NCI-H2227 treated with DMSO at 0.1 percent for 48 hours (cell line): ENCODE measurements at regions not wholly inside any gene's neighbourhood (a gene's known extent, or its start where the extent isn't known, plus 50 kb on each side); places are given as distances from the start of the nearest gene placed in this dataset.
A peak's percentile ranks its signal among the peaks of the same experiment; 100 is the strongest.

Experiments used
- DNase-seq: peaks from one replicate; lab custom pipeline; 2025; lab: John Stamatoyannopoulos, UW

GRCh38 chr3:176714034-176714433 is 483.2 kb downstream of the TBL1XR1 start:
- DNase-seq: no peak

- DNase-seq: no peak
Measured at GRCh38 chr3:176712191-176712590, 485.1 kb downstream of the TBL1XR1 start.

GRCh38 chr3:176699288-176699687 is 498.0 kb downstream of the TBL1XR1 start:
- no peak for DNase-seq

GRCh38 chr3:176697284-176697889 is 499.9 kb downstream of the TBL1XR1 start:
- no peak for DNase-seq

GRCh38 chr3:176696816-176697215 is 500.5 kb downstream of the TBL1XR1 start:
- no peak for DNase-seq

- no peak for DNase-seq
Measured at GRCh38 chr3:176692966-176693785, 504.1 kb downstream of the TBL1XR1 start.

GRCh38 chr3:176692199-176692965 is 504.9 kb downstream of the TBL1XR1 start:
- DNase-seq: no peak

GRCh38 chr3:176690083-176690869 is 507.0 kb downstream of the TBL1XR1 start:
- no peak for DNase-seq

GRCh38 chr3:176687754-176688153 is 509.5 kb downstream of the TBL1XR1 start:
- DNase-seq: no peak

GRCh38 chr3:176683382-176683781 is 513.9 kb downstream of the TBL1XR1 start:
- DNase-seq: no peak

GRCh38 chr3:176663837-176664831 is 533.1 kb downstream of the TBL1XR1 start:
- DNase-seq: peak; percentile 44

- DNase-seq: no peak
Measured at GRCh38 chr3:176663387-176663786, 533.9 kb downstream of the TBL1XR1 start.

- no peak for DNase-seq
Measured at GRCh38 chr3:176661432-176661964, 535.8 kb downstream of the TBL1XR1 start.

- DNase-seq: no peak
Measured at GRCh38 chr3:176655404-176656094, 541.7 kb downstream of the TBL1XR1 start.

- no peak for DNase-seq
Measured at GRCh38 chr3:176651622-176652021, 545.7 kb downstream of the TBL1XR1 start.

- no peak for DNase-seq
Measured at GRCh38 chr3:176650478-176650877, 546.8 kb downstream of the TBL1XR1 start.

- DNase-seq: no peak
Measured at GRCh38 chr3:176647987-176648386, 549.3 kb downstream of the TBL1XR1 start.

GRCh38 chr3:176633511-176633910 is 563.8 kb downstream of the TBL1XR1 start:
- DNase-seq: no peak

GRCh38 chr3:176632925-176633324 is 564.4 kb downstream of the TBL1XR1 start:
- DNase-seq: peak; percentile 12

GRCh38 chr3:176631165-176631564 is 566.1 kb downstream of the TBL1XR1 start:
- no peak for DNase-seq
